Tibial nerve (tissue), 4 donors: ENCODE measurements at regions not wholly inside any gene's neighbourhood (a gene's known extent, or its start where the extent isn't known, plus 50 kb on each side); places are given as distances from the start of the nearest gene placed in this dataset.

Experiments used
- CTCF ChIP-seq, 5 experiments: fragments of 200-600 bp in 3 of 5; fragments of 450-650 bp in 2 of 5; sonication (generic) in 3 of 5; IDR thresholded peaks; one replicate each; pipeline ENCODE4 v1.5.1; 2016 to 2019; ENCODE audit warnings: antibody characterized with exemption in 5 of 5, mild to moderate bottlenecking in 3 of 5, moderate library complexity in 2 of 5
- EP300 ChIP-seq, 2 donors: sonication (generic); formaldehyde crosslinking; IDR thresholded peaks; one replicate each; pipeline ENCODE4 v1.6.1; 2017; ENCODE audit warnings: antibody characterized with exemption in 2 of 2, mild to moderate bottlenecking in 1 of 2
- POLR2A ChIP-seq, 2 donors: fragments of 450-650 bp; IDR thresholded peaks; one replicate each; pipeline ENCODE4 v1.6.1; 2017; ENCODE audit warnings: antibody characterized with exemption in 2 of 2, mild to moderate bottlenecking in 2 of 2, moderate library complexity in 2 of 2

GRCh38 chr2:59462422-59463197 is 1090.8 kb downstream of the BCL11A start:
- TF ChIP-seq POLR2A (IDR thresholded peaks at IDR 0.05) (no peak), CTCF (IDR thresholded peaks at IDR 0.05) (no peak), EP300 (IDR thresholded peaks at IDR 0.05) (no peak)
